Tibial nerve (tissue), 4 donors: ENCODE measurements at regions not wholly inside any gene's neighbourhood (a gene's known extent, or its start where the extent isn't known, plus 50 kb on each side); places are given as distances from the start of the nearest gene placed in this dataset.

Source experiments
- EP300 ChIP-seq, 2 donors: sonication (generic); formaldehyde crosslinking; IDR thresholded peaks; one replicate each; pipeline ENCODE4 v1.6.1; 2017; ENCODE audit warnings: antibody characterized with exemption in 2 of 2, mild to moderate bottlenecking in 1 of 2
- POLR2A ChIP-seq, 2 donors: fragments of 450-650 bp; IDR thresholded peaks; one replicate each; pipeline ENCODE4 v1.6.1; 2017; ENCODE audit warnings: antibody characterized with exemption in 2 of 2, mild to moderate bottlenecking in 2 of 2, moderate library complexity in 2 of 2
- TF ChIP-seq, protein P1 (sequence below), 5 experiments: fragments of 200-600 bp in 3 of 5; fragments of 450-650 bp in 2 of 5; sonication (generic) in 3 of 5; IDR thresholded peaks; one replicate each; pipeline ENCODE4 v1.5.1; 2016 to 2019; ENCODE audit warnings: antibody characterized with exemption in 5 of 5, mild to moderate bottlenecking in 3 of 5, moderate library complexity in 2 of 5

DNA sequence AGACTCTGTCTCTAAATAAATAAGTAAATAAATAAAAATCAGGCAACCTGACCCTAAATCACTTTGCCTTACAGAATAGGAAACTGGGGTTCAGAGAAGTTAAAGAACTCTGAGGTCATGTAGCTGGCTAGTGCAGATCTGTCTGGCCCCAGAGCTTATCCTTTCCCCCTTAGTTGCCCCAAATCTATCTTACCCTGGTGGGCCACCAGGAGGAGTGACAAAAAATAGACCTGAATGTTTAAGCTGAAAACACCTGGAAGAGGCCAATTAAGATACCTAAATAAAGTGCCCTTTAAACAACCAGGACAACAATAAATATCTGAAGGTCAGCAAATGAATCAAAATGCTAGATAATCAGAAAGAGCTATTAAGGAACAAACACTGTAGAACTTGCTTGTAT is 59.7 kb downstream of the TEX35 start:
- TF ChIP-seq, protein P1, sequence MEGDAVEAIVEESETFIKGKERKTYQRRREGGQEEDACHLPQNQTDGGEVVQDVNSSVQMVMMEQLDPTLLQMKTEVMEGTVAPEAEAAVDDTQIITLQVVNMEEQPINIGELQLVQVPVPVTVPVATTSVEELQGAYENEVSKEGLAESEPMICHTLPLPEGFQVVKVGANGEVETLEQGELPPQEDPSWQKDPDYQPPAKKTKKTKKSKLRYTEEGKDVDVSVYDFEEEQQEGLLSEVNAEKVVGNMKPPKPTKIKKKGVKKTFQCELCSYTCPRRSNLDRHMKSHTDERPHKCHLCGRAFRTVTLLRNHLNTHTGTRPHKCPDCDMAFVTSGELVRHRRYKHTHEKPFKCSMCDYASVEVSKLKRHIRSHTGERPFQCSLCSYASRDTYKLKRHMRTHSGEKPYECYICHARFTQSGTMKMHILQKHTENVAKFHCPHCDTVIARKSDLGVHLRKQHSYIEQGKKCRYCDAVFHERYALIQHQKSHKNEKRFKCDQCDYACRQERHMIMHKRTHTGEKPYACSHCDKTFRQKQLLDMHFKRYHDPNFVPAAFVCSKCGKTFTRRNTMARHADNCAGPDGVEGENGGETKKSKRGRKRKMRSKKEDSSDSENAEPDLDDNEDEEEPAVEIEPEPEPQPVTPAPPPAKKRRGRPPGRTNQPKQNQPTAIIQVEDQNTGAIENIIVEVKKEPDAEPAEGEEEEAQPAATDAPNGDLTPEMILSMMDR (IDR thresholded peaks at IDR 0.05) = no peak
- TF ChIP-seq POLR2A (IDR thresholded peaks at IDR 0.05) (no peak), EP300 (IDR thresholded peaks at IDR 0.05) (no peak)
